Gastrocnemius medialis (tissue), 4 donors: ENCODE measurements at regions not wholly inside any gene's neighbourhood (a gene's known extent, or its start where the extent isn't known, plus 50 kb on each side); places are given as distances from the start of the nearest gene placed in this dataset.

ENCODE experiments used
- ATAC-seq, 2 donors: fragments of 150-250 bp; one replicate each; pipeline ENCODE4 v1.9.1; 2016
- DNase-seq, 2 donors: peaks; one replicate each; pipeline ENCODE4 v3.0.0-alpha.2; 2019
- H3K27ac ChIP-seq, 4 donors: fragments of 200-600 bp; sonication (generic); 1 replicate in 1 of 4; 2 replicates in 3 of 4; pipeline ENCODE4 v1.5.1; 2016 to 2018; ENCODE audit warnings: mild to moderate bottlenecking in 2 of 4, moderate library complexity in 1 of 4
- H3K27me3 ChIP-seq, 3 donors: fragments of 200-600 bp; sonication (generic) in 2 of 3; 1 replicate in 1 of 3; 2 replicates in 2 of 3; pipeline versions ENCODE4 v1.5.1 to v1.6.0; 2016 to 2019; ENCODE audit warnings: mild to moderate bottlenecking in 1 of 3, moderate library complexity in 1 of 3
- H3K36me3 ChIP-seq, 2 donors: fragments of 200-600 bp; sonication (generic) in 1 of 2; one replicate each; pipeline ENCODE4 v1.5.1; 2017 to 2018
- H3K4me1 ChIP-seq, 2 donors: fragments of 200-600 bp; sonication (generic) in 1 of 2; one replicate each; pipeline ENCODE4 v1.5.1; 2016 to 2017; ENCODE audit warnings: mild to moderate bottlenecking in 2 of 2
- H3K4me3 ChIP-seq, 4 donors: fragments of 200-600 bp; sonication (generic) in 3 of 4; 1 replicate in 1 of 4; 2 replicates in 3 of 4; pipeline ENCODE4 v1.5.1; 2016 to 2019; ENCODE audit warnings: mild to moderate bottlenecking in 2 of 4
- H3K9me3 ChIP-seq, 3 donors: fragments of 200-600 bp; sonication (generic) in 2 of 3; 1 replicate in 1 of 3; 2 replicates in 2 of 3; pipeline ENCODE4 v1.5.1; 2016 to 2019
- POLR2A ChIP-seq, 2 donors: fragments of 450-650 bp; IDR thresholded peaks; one replicate each; pipeline ENCODE4 v1.6.1; 2017; ENCODE audit warnings: antibody characterized with exemption in 2 of 2, mild to moderate bottlenecking in 2 of 2, moderate library complexity in 2 of 2
- in situ Hi-C, 4 donors: fragments of 200-750 bp; cut with MboI; loops; one replicate each; pipeline versions ENCODE4 v1.15.0 to v1.8.0; 2017; ENCODE audit warnings: low sequenced_read_pairs in 4 of 4
- intact Hi-C: fragments of 100-400 bp; cut with DNase I; formaldehyde crosslinking; loops from one replicate; pipeline ENCODE4 v1.15.1; 2023; ENCODE audit warnings: low total_unique reads
- TF ChIP-seq, protein P1 (sequence below), 5 experiments: fragments of 450-650 bp in 3 of 5; fragments of 200-600 bp in 2 of 5; sonication (generic) in 2 of 5; IDR thresholded peaks in 4 of 5; conservative IDR thresholded peaks in 1 of 5; 1 replicate in 4 of 5; 2 replicates in 1 of 5; pipeline ENCODE4 v1.5.1; 2016 to 2019; ENCODE audit warnings: antibody characterized with exemption in 5 of 5, mild to moderate bottlenecking in 3 of 5, moderate library complexity in 3 of 5

DNA sequence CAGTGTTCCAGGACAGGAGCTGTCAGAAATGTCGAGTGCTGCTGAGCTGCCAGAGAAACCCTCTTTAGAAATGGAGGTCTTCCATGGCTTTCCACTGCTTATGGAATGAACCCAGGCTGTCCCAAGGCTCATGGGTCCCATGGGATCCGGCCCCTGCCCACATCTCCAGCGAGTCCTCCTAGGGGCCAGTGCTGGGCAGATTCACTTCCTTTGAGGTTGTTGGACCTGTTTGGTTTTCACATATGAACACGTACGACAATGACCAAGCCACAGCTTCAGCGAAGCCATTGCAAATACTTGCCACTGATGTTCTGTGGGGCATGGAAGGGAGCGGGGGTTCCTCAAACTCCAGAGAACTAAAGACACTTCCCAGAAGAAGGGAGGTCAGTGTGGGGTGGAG is 483.3 kb downstream of the TBC1D22A start:
- in situ Hi-C loops (no loop called here), intact Hi-C loops (no loop called here)
- Histone ChIP-seq H3K36me3 (no peaks in the 10 kb centered on the region), H3K9me3 (no peaks in the 10 kb centered on the region), H3K4me3 (no peak overlapping the region), H3K27me3 (peaks cover 0 to 6% (median 2%) of the 10 kb centered on the region in 3 donors), H3K4me1 (no peaks in the 10 kb centered on the region), H3K27ac (no peak overlapping the region)
- no peak for ATAC-seq
- no peak for DNase-seq
- TF ChIP-seq POLR2A (IDR thresholded peaks at IDR 0.05) = no peak
- TF ChIP-seq, protein P1, sequence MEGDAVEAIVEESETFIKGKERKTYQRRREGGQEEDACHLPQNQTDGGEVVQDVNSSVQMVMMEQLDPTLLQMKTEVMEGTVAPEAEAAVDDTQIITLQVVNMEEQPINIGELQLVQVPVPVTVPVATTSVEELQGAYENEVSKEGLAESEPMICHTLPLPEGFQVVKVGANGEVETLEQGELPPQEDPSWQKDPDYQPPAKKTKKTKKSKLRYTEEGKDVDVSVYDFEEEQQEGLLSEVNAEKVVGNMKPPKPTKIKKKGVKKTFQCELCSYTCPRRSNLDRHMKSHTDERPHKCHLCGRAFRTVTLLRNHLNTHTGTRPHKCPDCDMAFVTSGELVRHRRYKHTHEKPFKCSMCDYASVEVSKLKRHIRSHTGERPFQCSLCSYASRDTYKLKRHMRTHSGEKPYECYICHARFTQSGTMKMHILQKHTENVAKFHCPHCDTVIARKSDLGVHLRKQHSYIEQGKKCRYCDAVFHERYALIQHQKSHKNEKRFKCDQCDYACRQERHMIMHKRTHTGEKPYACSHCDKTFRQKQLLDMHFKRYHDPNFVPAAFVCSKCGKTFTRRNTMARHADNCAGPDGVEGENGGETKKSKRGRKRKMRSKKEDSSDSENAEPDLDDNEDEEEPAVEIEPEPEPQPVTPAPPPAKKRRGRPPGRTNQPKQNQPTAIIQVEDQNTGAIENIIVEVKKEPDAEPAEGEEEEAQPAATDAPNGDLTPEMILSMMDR (IDR thresholded peaks at IDR 0.05 in 4 of 5, conservative IDR thresholded peaks at IDR 0.05 in 1 of 5) = no peak

DNA sequence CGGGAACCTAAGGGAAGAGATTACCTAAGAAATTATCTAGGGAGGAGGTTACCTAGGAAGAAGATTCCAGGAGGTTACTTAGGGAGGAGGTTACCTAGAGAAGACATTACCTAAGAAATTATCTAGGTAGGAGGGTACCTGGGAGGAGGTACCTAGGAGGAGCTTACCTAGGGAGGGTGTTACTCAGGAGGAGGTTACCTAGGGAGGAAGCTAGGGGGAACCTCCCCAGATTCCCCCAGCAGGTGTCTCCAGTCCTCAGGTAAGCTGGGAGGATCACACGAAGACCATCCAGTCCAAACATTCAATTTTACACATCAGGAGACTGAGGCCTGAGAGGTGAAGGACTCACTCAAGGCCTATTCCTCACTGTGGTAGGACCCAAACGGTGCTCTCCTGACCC is 482.8 kb downstream of the TBC1D22A start:
- Histone ChIP-seq H3K27ac (no peak overlapping the region), H3K4me1 (no peaks in the 10 kb centered on the region), H3K4me3 (no peak overlapping the region), H3K27me3 (peaks cover 0 to 6% (median 2%) of the 10 kb centered on the region in 3 donors), H3K9me3 (no peaks in the 10 kb centered on the region), H3K36me3 (no peaks in the 10 kb centered on the region)
- in situ Hi-C loops (no loop called here), intact Hi-C loops (no loop called here)
- no peak for ATAC-seq
- DNase-seq = no peak
- no peak for TF ChIP-seq POLR2A (IDR thresholded peaks at IDR 0.05)
- TF ChIP-seq, protein P1 (IDR thresholded peaks at IDR 0.05 in 4 of 5, conservative IDR thresholded peaks at IDR 0.05 in 1 of 5) = no peak

DNA sequence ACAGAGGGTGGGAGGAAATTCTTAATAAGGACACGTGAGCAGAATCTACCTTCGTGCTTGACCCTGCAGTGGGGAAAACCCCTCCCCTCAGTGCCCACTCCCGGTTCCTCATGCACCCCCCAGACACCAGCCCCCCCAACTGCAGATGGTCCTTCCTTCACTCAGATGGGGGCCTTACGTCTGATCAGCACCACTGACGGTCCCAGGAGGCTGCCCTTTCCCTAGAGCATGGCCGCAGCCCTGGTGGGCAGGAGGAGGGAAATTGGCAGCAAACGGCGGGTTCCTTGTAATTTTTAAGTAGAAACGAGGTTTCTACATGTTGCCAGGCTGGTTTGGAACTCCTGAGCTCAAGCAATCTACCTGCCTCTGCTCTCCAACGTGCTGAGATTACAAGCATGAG is 477.7 kb downstream of the TBC1D22A start:
- ATAC-seq (no peak), DNase-seq (no peak)
- Histone ChIP-seq H3K9me3 (no peaks in the 10 kb centered on the region), H3K27me3 (no peaks in the 10 kb centered on the region), H3K4me3 (no peak overlapping the region), H3K36me3 (no peaks in the 10 kb centered on the region), H3K4me1 (no peaks in the 10 kb centered on the region), H3K27ac (no peak overlapping the region)
- in situ Hi-C loops = no loop called here
- intact Hi-C loops = no loop called here
- no peak for TF ChIP-seq POLR2A (IDR thresholded peaks at IDR 0.05)
- TF ChIP-seq, protein P1 (IDR thresholded peaks at IDR 0.05 in 4 of 5, conservative IDR thresholded peaks at IDR 0.05 in 1 of 5) = no peak

DNA sequence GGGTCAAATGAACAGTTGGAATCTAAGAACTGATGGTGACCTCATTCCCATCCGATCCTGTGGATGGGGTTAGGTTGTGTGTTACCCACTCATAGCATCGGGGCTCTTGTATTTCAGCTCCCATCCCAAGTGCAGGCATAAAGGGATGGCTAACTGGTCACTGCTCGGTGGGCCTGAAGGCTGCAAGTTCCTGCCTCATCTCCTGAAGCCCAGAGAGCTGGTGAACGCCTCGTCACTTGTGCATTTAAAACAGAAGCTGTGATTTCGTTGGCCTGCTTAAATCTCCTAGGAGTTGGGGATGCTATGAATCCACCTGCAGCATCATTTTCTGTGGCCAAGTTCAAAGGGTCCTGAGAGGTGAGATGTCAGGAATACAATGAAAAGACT is 477.0 kb downstream of the TBC1D22A start:
- H3K27ac ChIP-seq = no peak overlapping the region
- DNase-seq (no peak), ATAC-seq (no peak)
- TF ChIP-seq, protein P1 (IDR thresholded peaks at IDR 0.05 in 4 of 5, conservative IDR thresholded peaks at IDR 0.05 in 1 of 5) = no peak
- no peak for TF ChIP-seq POLR2A (IDR thresholded peaks at IDR 0.05)
- in situ Hi-C loops = no loop called here
- H3K9me3 ChIP-seq = no peaks in the 10 kb centered on the region
- no peaks in the 10 kb centered on the region for H3K36me3 ChIP-seq
- no peak overlapping the region for H3K4me3 ChIP-seq
- H3K4me1 ChIP-seq = no peaks in the 10 kb centered on the region
- H3K27me3 ChIP-seq = no peaks in the 10 kb centered on the region
- intact Hi-C loops = no loop called here

DNA sequence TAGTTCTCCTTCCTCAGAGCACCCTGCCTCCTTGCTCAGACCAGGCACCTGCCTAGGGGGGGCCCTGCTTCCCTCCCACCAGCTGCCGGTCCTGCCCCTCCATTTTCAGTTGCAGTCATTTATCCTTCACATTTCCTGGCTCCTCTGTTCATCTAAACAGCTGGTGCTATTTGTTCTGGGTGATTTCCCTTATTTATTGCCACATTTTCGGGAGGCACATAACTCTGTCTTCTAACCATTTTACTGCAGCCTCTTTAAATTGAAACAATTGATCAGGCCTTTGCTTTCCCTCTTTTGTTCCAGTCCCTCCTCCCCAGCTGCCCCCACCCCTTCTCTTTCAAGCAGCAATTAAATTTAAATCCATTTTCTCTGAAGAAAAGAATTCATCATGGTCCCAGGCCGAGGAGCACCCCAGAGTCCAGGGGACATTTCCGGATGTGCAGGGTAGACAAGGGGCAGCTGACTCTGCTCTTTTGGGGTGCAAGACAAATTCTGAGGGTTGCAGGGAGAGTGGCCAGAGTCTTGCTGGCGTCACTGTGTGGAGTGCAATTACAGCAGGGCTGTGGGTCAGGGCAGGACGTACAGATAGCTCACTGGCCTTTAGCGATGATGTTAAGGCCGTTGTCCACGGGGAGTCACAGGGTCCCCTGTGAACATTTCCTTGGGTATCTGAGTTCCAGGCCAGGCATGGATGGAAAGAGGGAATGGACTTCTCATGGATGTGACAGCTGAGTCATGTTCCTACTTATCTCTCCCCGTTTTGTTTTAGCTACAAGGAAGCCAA is 476.4 kb downstream of the TBC1D22A start:
- in situ Hi-C loops = no loop called here
- no peak for DNase-seq

More for the DNA sequence above, 476.4 kb downstream of the TBC1D22A start:
- Histone ChIP-seq H3K27ac (no peak overlapping the region), H3K4me3 (no peak overlapping the region), H3K4me1 (no peaks in the 10 kb centered on the region), H3K9me3 (no peaks in the 10 kb centered on the region), H3K27me3 (no peaks in the 10 kb centered on the region), H3K36me3 (no peaks in the 10 kb centered on the region)
- TF ChIP-seq, protein P1 (IDR thresholded peaks at IDR 0.05 in 4 of 5, conservative IDR thresholded peaks at IDR 0.05 in 1 of 5) = no peak
- TF ChIP-seq POLR2A (IDR thresholded peaks at IDR 0.05) = no peak
- intact Hi-C loops = no loop called here
- ATAC-seq = no peak
